Spleen (tissue), 11 donors: ENCODE measurements at regions not wholly inside any gene's neighbourhood (a gene's known extent, or its start where the extent isn't known, plus 50 kb on each side); places are given as distances from the start of the nearest gene placed in this dataset.
"Not testable (repeated sequence)": the region's sequence is repeated elsewhere in the genome, so short reads cannot be mapped to it uniquely, and the experiment has no call there.

Experiments
- DNase-seq: peaks from one replicate; pipeline ENCODE4 v3.0.0-alpha.2; 2020
- H3K27ac ChIP-seq, 8 donors: fragments of 200-600 bp; sonication (generic) in 7 of 8; 1 replicate in 4 of 8; 2 replicates in 4 of 8; pipeline versions ENCODE4 v1.5.0 to v1.8.0; 2016 to 2021; ENCODE audit warnings: inconsistent platforms in 4 of 8, mild to moderate bottlenecking in 4 of 8, moderate library complexity in 1 of 8
- H3K27me3 ChIP-seq, 7 donors: fragments of 200-600 bp; sonication (generic) in 6 of 7; replicated peaks in 1 of 7; 1 replicate in 4 of 7; 2 replicates in 3 of 7; pipeline versions ENCODE4 v1.5.0 to v1.8.0; 2016 to 2021; ENCODE audit warnings: inconsistent platforms in 3 of 7, mild to moderate bottlenecking in 1 of 7
- H3K36me3 ChIP-seq, 6 donors: fragments of 200-600 bp; sonication (generic) in 5 of 6; 1 replicate in 4 of 6; 2 replicates in 2 of 6; pipeline versions ENCODE4 v1.5.0 to v1.8.0; 2016 to 2021; ENCODE audit warnings: inconsistent platforms in 2 of 6
- H3K4me1 ChIP-seq, 6 donors: fragments of 200-600 bp; sonication (generic) in 5 of 6; 1 replicate in 3 of 6; 2 replicates in 3 of 6; pipeline versions ENCODE4 v1.5.0 to v1.8.0; 2016 to 2021; ENCODE audit warnings: inconsistent platforms in 3 of 6
- H3K4me3 ChIP-seq, 8 donors: fragments of 200-600 bp; sonication (generic) in 7 of 8; 1 replicate in 4 of 8; 2 replicates in 4 of 8; pipeline versions ENCODE4 v1.5.0 to v1.8.0; 2016 to 2021; ENCODE audit warnings: inconsistent platforms in 4 of 8, mild to moderate bottlenecking in 4 of 8, moderate library complexity in 2 of 8
- H3K9me3 ChIP-seq, 8 donors: fragments of 200-600 bp; sonication (generic) in 7 of 8; 1 replicate in 4 of 8; 2 replicates in 4 of 8; pipeline versions ENCODE4 v1.5.0 to v1.8.0; 2016 to 2021; ENCODE audit warnings: inconsistent platforms in 4 of 8
- POLR2A ChIP-seq, 3 donors: fragments of 450-650 bp; IDR thresholded peaks; one replicate each; pipeline ENCODE4 v1.5.1; 2017; ENCODE audit warnings: antibody characterized with exemption in 3 of 3, mild to moderate bottlenecking in 1 of 3
- POLR2AphosphoS5 ChIP-seq, 3 donors: sonication (generic); formaldehyde crosslinking; IDR thresholded peaks; one replicate each; pipeline ENCODE4 v1.5.1; 2017; ENCODE audit warnings: antibody characterized with exemption in 3 of 3
- WGBS, 5 donors: extraction: QIAGEN DNeasy Blood & Tissue Kit in 3 of 5; methylation state at CpG; one replicate each; pipeline versions ENCODE4 v1.1.5 to v1.1.7; 2013 to 2018; 5-methylcytosine and 5-hydroxymethylcytosine counted together
- intact Hi-C: fragments of 100-400 bp; cut with DNase I; formaldehyde crosslinking; loops from one replicate; pipeline ENCODE4 v1.15.0; 2023; ENCODE audit warnings: low total_unique reads
- TF ChIP-seq, protein P1 (sequence below), 11 experiments: fragments of 200-600 bp in 7 of 11; fragments of 450-650 bp in 4 of 11; sonication (generic) in 4 of 11; IDR thresholded peaks in 8 of 11; conservative IDR thresholded peaks in 3 of 11; 1 replicate in 7 of 11; 2 replicates in 4 of 11; pipeline versions ENCODE4 v1.4.0 to v1.8.0; 2016 to 2021; ENCODE audit warnings: antibody characterized with exemption in 11 of 11, inconsistent platforms in 4 of 11, mild to moderate bottlenecking in 1 of 11
- donor health status: healthy with polysubstance abuse.
- donor health status: DM: no; HTN: no; CAD: no; lungs with moderate emphysema.
- donor health status: DM: no; HTN: no; CAD: no.
- donor health status: Bipolar disorder and iron deficiency.
- donor health status: healthy.
- donor health status: DM: no; HTN: no; CAD: no.
- donor health status: DM: yes; HTN: yes; CAD: no.

DNA sequence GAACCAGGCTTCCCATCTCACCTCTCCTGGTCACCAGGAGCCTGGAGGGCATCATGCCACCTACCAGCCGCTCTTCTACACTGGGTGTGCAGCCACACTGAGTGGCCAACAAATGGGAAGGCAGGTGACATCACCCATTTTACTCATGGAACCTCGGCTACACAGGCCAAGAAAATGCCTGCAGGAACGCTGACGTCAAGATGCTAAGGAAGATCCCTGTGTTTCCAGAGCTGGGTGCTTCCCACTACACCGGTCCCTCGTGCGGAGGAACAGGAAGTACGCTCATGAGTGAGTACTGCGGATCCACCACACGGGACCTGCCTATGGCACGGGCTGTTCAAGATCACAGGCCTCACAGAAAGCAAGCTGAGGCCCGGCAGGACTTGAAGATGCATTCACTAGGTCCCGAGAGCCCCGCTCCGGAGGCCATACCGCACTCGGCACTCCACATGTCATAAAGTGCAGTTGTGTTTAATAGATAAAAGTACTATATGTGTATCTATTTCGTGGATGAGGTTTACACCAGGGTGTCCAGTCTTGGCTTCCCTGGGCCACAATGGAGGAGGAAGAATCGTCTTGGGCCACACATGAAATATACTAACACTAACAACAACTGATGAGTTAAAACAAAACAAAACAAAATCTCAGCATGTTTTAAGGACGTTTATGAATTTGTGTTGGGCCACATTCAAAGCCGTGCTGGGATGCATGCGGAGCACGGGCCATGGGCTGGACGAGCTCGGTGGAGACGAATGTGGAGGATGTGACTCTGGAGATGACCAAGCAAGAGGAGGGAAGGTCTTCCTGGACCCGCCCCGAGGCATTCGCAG lies 257.9 kb downstream of the THBS2 start:
- Histone ChIP-seq H3K36me3 (no peaks in the 10 kb centered on the region), H3K27me3 (no peaks in the 10 kb centered on the region), H3K9me3 (no peaks in the 10 kb centered on the region), H3K4me1 (no peaks in the 10 kb centered on the region), H3K4me3 (no peak overlapping the region), H3K27ac (no peak overlapping the region)
- TF ChIP-seq, protein P1, sequence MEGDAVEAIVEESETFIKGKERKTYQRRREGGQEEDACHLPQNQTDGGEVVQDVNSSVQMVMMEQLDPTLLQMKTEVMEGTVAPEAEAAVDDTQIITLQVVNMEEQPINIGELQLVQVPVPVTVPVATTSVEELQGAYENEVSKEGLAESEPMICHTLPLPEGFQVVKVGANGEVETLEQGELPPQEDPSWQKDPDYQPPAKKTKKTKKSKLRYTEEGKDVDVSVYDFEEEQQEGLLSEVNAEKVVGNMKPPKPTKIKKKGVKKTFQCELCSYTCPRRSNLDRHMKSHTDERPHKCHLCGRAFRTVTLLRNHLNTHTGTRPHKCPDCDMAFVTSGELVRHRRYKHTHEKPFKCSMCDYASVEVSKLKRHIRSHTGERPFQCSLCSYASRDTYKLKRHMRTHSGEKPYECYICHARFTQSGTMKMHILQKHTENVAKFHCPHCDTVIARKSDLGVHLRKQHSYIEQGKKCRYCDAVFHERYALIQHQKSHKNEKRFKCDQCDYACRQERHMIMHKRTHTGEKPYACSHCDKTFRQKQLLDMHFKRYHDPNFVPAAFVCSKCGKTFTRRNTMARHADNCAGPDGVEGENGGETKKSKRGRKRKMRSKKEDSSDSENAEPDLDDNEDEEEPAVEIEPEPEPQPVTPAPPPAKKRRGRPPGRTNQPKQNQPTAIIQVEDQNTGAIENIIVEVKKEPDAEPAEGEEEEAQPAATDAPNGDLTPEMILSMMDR (IDR thresholded peaks at IDR 0.05 in 8 of 11, conservative IDR thresholded peaks at IDR 0.05 in 3 of 11), result no peak
- TF ChIP-seq POLR2A (IDR thresholded peaks at IDR 0.05) (no peak), POLR2AphosphoS5 (IDR thresholded peaks at IDR 0.05) (no peak)
- intact Hi-C loops, result no loop called here
- 86 to 94% (median 93%) methylated on average over 29 of the region's 29 CpGs for WGBS, 5 donors
- no peak for DNase-seq

DNA sequence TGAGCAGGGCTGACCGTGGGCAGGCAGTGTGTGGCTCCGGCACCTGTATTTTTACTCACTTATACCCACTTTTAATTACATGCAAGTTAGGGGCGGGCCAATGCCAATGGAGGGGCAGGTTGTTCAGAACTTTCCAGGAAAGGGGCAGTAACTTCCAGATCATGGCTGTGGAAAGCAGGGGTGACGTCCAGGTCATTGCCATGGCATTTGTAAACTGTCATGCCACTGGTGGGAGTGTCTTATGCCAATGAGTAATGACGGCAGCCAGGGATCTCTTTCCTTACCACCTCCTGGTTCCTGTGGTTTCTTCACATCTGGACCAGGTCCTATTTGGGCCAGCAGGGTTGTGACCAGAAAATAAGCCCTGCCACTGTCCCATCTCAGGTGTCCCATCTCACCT lies 258.7 kb downstream of the THBS2 start:
- Histone ChIP-seq H3K36me3 (no peaks in the 10 kb centered on the region), H3K27ac (no peak overlapping the region), H3K4me3 (no peak overlapping the region), H3K9me3 (no peaks in the 10 kb centered on the region), H3K27me3 (no peaks in the 10 kb centered on the region), H3K4me1 (no peaks in the 10 kb centered on the region)
- DNase-seq, result no peak
- 75 to 82% (median 81%) methylated on average over 5 of the region's 5 CpGs for WGBS, 5 donors
- intact Hi-C loops, result no loop called here
- TF ChIP-seq POLR2A (IDR thresholded peaks at IDR 0.05) (no peak), POLR2AphosphoS5 (IDR thresholded peaks at IDR 0.05) (no peak)
- TF ChIP-seq, protein P1 (IDR thresholded peaks at IDR 0.05 in 8 of 11, conservative IDR thresholded peaks at IDR 0.05 in 3 of 11), result no peak

DNA sequence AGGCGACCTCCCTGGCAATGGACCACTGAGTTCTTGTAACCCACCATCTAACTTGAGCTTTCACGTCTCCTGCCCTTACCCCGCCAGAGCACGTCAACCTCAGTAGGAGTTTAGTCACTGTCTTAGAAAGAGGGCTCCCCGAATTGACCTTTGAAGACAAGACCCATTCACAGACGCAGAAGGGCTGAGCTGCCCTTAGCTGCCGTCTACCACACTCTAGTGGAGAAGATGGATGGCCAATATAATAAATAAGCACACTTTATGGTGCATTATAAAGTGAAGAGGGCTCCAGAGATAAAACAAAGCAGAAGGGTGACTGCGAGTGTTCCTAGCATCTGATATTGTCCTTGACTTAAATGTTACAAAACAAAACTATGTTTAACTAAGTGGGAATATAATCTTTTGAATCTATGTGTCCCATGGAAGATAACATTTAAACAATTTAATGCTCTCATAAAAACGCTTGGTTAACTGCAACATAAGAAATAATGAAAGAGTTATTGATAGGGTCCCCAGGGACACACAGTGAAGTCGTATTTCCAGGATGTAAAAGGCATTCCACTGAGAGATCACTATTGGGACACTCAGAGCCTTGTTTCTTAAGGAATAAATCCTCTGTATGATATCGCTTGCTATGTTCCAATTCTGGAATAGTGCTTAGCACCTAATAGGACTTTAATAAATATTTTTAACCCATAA lies 261.1 kb downstream of the THBS2 start:
- intact Hi-C loops, result no loop called here
- no peaks in the 10 kb centered on the region for H3K9me3 ChIP-seq
- no peaks in the 10 kb centered on the region for H3K27me3 ChIP-seq
- H3K36me3 ChIP-seq, result no peaks in the 10 kb centered on the region
- no peak overlapping the region for H3K4me3 ChIP-seq
- 79 to 87% (median 81%) methylated on average over 11 of the region's 11 CpGs for WGBS, 5 donors
- no peaks in the 10 kb centered on the region for H3K4me1 ChIP-seq
- no peak for TF ChIP-seq POLR2A (IDR thresholded peaks at IDR 0.05)
- TF ChIP-seq POLR2AphosphoS5 (IDR thresholded peaks at IDR 0.05), result no peak
- TF ChIP-seq, protein P1 (IDR thresholded peaks at IDR 0.05 in 8 of 11, conservative IDR thresholded peaks at IDR 0.05 in 3 of 11), result no peak
- DNase-seq, result no peak
- no peak overlapping the region for H3K27ac ChIP-seq

DNA sequence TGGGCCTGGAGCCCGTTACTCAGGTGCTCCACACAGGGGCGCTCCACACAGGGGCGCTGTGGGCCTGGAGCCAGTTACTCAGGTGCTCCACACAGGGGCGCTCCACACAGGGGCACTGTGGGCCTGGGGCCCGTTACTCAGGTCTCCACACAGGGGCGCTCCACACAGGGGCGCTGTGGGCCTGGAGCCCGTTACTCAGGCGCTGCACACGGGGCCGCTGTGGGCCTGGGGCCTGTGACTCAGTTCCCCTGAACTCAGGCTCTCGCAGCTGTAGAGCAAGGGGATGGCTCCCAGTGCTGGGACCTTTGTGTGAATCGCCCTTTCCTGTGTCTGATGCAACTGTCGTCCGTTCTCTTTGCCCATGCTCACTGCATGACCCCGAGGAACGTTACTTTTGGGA lies 262.0 kb downstream of the THBS2 start:
- WGBS, 5 donors, result 89 to 99% (median 91%) methylated on average over 10 to 17 of the region's 17 CpGs
- H3K4me3 ChIP-seq, intact Hi-C loops, H3K9me3 ChIP-seq, H3K27me3 ChIP-seq, H3K4me1 ChIP-seq, H3K27ac ChIP-seq, H3K36me3 ChIP-seq, DNase-seq: not testable (repeated sequence)
